GM18867 (cell line): ENCODE measurements at regions not wholly inside any gene's neighbourhood (a gene's known extent, or its start where the extent isn't known, plus 50 kb on each side); places are given as distances from the start of the nearest gene placed in this dataset.

Experiments
- ATAC-seq: cut with Tn5 transposase; IDR thresholded peaks from one replicate; pipeline ENCODE4 v1.9.1; 2021; ENCODE audit warnings: mild to moderate bottlenecking, moderate library complexity; ENCODE audit not compliant: unreplicated experiment

DNA sequence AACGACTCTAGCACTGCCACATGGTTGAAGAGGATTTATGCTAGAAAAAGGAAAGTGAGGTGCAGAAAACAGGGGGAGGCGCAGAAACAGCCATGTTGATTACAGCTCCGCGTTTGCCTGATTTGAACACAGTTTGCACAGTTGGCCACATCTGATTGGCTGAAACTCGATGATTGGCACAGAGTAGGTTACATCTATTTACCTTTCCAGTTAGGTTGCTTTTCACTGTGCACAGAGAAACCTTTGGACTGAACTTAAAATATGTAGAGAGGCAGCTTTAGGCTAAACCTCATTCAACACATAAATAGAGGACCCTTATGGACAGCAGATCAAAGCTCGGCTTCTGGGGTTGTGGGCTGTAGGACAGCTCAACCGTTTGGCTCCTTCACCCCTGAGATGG, 153.7 kb upstream of the APCDD1 start:
- ATAC-seq = no peak

DNA sequence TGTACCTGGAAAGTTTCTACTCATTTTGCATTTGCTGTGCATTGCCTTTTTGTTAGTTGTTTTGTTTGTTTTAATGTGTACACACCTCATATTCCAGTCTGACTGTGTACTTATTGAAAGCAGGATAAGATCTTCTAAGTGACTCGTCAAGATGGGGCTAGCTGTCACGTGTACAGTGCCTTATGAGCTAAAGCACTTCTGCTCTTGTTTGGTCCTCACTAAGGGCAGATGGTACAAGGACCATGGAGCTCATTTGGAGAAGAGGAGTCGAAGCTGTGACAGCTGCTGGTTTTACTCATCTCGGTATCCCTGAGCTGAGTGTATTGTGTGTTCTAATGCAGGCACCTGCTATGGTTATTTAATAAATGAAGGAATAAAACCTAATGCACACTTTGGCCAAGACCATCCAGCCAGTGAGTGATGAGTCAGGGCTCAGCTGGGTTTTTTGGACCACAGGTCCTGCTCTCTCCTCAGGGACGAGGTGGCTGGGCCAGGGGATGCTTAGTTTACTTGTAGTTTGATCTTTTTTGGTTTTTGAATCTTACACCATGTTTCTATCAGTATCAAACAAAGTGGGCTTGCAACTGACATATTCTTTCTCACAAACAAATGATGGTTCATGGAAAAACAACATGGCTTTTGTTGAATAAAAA, 152.5 kb upstream of the APCDD1 start:
- ATAC-seq = no peak

GRCh38 chr18:10303171-10303570, 151.3 kb upstream of the APCDD1 start:
- no peak for ATAC-seq

DNA sequence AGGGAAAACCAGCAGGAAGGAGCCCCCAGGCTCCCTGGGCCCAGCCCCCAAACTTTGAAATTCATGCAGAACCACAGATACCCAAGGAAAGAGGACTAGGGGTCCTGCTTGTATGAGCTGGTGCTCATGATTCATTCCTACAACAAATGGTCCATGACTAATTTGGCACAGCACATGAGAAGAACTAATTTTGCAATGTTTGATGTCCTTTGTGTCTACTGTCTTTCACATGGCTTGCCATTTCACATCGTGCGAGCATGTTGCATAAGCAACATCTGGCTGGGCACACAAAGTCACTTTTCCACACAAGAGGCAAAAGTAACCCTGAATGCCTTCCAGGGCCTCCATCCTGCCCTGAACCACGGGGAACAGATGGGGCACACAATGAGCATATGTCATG, 149.6 kb upstream of the APCDD1 start:
- no peak for ATAC-seq

DNA sequence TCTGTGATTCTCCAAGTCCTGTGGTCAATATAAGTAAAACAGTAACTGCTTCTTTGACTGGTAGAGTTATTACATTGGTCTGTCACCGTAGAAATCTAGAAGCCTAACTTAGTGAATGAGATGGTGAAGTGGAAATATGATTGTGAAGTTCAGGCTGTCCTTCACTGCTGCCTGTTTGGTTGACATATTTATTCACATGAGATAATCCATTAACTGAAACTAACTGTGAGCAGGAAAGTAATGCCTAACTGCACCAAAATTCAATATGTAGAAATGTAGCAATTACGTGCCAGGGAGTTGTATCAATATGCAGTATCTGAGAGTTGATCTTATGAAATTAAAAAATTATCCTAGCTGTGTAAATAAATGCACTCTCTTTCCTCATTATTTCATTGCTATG, 147.7 kb upstream of the APCDD1 start:
- ATAC-seq = no peak

DNA sequence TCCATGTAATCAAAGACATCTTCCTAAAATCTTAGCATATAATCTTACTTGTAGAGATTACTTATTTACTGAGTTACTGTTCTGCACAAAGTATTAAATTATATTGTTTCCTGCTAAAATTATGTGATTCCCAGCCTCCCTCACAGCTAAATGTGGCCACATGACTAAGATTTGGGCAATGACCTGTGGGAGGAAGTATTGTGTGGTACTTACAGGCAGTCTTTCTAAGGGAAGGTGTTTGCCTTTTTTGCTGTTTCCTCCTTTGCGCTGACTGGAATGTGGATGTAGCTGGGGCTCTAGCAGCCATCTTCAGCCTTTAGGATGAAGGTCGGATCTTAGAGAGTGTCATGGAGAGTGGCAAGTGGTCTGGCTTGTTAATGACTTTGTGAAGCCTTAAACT, 146.3 kb upstream of the APCDD1 start:
- no peak for ATAC-seq

DNA sequence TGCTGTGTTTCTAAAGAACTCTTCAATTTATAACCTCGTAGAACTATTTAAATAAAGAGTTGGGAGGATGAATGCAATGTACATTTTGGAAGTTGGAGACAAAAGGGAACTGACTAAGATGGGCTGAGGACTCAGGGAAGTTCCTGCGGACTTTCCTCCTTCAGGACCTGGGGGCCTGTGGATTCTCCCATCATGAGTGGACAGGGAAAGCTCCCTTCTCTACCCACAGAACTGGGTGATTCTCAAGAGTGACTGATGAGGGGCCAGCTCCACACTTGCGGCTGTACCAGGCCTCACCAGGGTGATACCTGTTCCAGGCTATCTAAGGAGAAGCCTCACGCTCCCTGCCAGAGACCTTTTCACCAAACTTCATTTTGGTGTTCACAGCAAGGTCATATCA, 143.8 kb upstream of the APCDD1 start:
- ATAC-seq = no peak

GRCh38 chr18:10312326-10313015, 142.0 kb upstream of the APCDD1 start:
- no peak for ATAC-seq

DNA sequence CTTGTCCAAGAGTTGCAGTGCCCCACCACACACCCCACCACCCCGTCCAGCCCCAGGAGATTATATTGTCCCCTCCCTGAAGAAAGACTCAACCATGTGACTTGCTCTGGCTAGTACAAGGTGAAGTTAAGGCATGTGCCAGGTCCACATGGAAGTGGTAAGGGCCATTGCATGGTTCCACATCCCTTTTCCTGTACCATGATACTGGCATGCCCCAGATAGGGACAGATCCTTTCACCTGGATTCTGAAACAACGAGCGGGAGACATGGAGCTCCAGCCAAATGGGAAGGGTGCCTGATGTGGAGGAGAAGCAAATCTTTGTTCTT, 141.5 kb upstream of the APCDD1 start:
- ATAC-seq = no peak

DNA sequence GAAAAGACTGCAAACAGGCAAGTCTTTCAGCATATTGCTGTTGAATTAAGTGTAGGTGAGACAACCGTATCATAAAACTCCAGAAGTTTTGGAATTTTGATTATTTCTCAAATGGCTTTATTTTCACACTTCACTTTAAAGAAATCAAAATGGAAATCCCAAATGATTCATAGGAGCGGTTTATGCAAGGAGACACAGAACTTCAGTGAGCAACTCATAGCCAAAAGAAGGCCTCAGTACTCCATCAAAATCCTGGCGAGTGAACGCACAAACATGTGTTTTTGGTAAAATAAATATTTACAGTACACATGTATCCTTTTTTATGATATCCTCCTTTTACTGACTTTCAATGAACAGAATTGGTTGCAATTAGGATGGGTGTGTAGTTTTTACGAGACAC, 140.4 kb upstream of the APCDD1 start:
- ATAC-seq = no peak

- ATAC-seq = no peak
These were observed 138.9 kb upstream of the APCDD1 start for GRCh38 chr18:10315522-10315921.

- no peak for ATAC-seq
These were observed 137.7 kb upstream of the APCDD1 start for GRCh38 chr18:10316778-10317177.

GRCh38 chr18:10317864-10318690, 136.4 kb upstream of the APCDD1 start:
- no peak for ATAC-seq

DNA sequence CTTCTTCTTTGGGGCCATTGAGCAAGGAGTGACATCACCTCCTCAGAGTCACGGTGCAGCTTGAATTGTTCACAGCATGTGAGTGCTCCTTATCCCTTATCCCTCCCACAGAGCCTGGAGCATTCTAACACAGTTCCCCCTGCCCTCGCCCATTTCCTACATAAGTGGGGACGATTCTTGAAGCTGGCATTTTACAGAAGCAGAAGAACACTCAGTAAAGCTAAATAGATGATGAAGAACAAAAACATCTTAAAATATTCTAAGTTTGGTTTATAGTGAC, 135.8 kb upstream of the APCDD1 start:
- no peak for ATAC-seq

DNA sequence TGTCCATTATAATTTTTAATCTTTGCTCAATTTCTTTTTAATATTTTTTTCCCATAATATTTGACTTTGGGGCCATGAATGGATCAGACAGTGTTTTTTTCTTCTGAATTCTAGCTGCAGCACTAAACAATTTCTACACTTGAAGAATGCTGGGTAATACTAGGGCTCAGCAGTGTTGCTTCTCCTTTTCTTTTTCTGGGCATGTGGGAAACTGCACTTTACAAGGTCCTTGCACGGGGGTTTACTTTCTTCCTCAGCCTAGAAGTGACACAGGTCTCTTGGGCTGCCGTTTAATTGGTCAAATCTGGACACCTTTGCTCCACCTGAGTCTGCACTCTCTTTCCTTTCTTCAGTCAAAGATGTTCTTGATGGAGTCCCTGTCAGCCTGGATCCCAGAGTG, 135.4 kb upstream of the APCDD1 start:
- ATAC-seq = no peak

DNA sequence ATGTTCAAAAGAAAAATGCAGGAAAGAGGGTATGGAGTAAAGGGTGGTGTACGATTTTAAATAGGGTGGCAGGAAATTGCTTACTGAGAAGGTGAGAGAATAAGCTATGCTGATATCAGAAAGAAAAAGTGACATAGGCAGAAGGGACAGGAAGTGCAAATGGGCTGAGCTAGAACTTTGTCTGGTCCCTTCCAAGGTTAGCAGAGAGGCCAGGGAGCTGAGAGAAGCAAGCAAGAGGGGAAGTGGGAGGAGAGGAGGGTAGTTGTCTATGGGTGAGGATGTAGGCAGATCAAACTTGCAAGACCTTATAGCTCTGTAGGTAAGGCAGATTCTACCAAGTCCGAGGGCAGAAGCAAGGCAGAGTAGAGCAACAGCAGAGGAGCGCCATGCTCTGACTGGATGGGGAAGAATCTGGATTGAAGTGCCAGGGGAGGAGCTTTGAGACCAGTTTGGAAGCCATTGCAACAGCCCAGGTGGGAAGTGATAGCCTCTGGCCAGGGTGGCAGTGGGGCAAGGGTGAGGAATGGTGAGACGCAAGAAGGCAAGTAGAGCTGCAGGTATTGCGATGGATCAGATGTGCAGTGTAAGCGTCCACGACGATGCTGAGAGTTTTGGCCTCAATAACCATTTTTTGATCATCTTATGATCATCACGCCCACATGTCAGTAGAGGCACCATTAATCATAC, 134.4 kb upstream of the APCDD1 start:
- no peak for ATAC-seq

GRCh38 chr18:10320791-10321190, 133.6 kb upstream of the APCDD1 start:
- ATAC-seq = no peak

- no peak for ATAC-seq
These were observed 132.9 kb upstream of the APCDD1 start for GRCh38 chr18:10321576-10321975.

- ATAC-seq = no peak
These were observed 132.4 kb upstream of the APCDD1 start for GRCh38 chr18:10322004-10322403.

DNA sequence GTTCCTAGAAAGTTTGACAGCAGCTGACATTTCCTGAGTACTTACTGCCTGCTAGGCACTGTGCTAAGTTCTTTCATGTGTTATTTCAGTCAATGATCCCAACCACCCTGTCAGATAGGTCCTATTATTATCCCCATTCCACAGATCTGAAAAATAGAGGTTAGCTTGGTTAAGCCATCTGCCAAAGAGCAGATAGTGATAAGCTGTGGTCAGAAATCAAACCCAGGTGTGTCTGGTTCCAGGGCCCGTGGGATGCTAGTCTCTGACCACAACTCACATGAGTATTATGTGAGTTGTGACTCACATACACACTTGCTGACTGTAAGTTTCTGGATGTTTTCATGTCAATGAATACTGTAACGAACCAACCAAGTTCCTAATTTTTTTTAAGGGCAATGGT, 132.0 kb upstream of the APCDD1 start:
- ATAC-seq = no peak

GRCh38 chr18:10329101-10329500, 125.3 kb upstream of the APCDD1 start:
- ATAC-seq = no peak

DNA sequence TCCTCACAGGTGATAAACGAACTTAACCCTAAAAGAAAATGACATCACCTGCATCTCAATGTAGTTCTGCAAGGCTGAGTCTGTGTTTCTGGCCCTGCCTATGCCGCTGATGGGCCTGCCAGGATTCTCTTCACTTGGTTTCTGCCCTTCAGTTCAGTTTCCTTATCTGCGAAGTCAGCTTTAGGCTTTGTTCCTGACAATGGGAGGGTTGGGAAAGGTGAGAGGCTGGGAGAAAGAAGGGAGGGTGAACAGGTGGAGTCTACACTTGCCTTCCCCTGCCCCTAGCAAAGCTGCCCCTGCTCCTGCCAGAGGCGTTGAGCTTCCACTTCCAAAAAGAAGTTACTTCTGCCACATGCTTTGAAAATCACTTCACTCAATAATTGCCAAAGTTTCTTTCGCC, 124.0 kb upstream of the APCDD1 start:
- ATAC-seq = no peak
